Parathyroid adenoma (tissue), 2 donors: ENCODE measurements at regions not wholly inside any gene's neighbourhood (a gene's known extent, or its start where the extent isn't known, plus 50 kb on each side); places are given as distances from the start of the nearest gene placed in this dataset.

Experiments used
- H2AFZ ChIP-seq: fragments of 300-600 bp; sonication (generic); one replicate; pipeline ENCODE4 v1.7.0; 2017; ENCODE audit warnings: antibody characterized with exemption, mild to moderate bottlenecking
- H3K27ac ChIP-seq: fragments of 300-600 bp; sonication (generic); one replicate; pipeline ENCODE4 v1.7.0; 2017
- H3K27me3 ChIP-seq: fragments of 300-600 bp; sonication (generic); one replicate; pipeline ENCODE4 v1.7.0; 2017; ENCODE audit warnings: low read length; ENCODE audit not compliant: control insufficient read depth, insufficient read depth
- H3K36me3 ChIP-seq: fragments of 300-600 bp; sonication (generic); one replicate; pipeline ENCODE4 v1.7.0; 2017; ENCODE audit warnings: low read length; ENCODE audit not compliant: control insufficient read depth, insufficient read depth
- H3K4me1 ChIP-seq: fragments of 300-600 bp; sonication (generic); one replicate; pipeline ENCODE4 v1.7.0; 2017; ENCODE audit warnings: control low read depth
- H3K4me2 ChIP-seq: fragments of 300-600 bp; sonication (generic); one replicate; pipeline ENCODE4 v1.7.0; 2017; ENCODE audit warnings: low read length
- H3K4me3 ChIP-seq: fragments of 300-600 bp; sonication (generic); one replicate; pipeline ENCODE4 v1.7.0; 2017; ENCODE audit warnings: low read depth, low read length
- H3K79me2 ChIP-seq: fragments of 300-600 bp; sonication (generic); one replicate; pipeline ENCODE4 v1.7.0; 2017; ENCODE audit warnings: control low read depth
- H3K9ac ChIP-seq: fragments of 300-600 bp; sonication (generic); one replicate; pipeline ENCODE4 v1.7.0; 2017; ENCODE audit warnings: mild to moderate bottlenecking
- H3K9me3 ChIP-seq: fragments of 300-600 bp; sonication (generic); one replicate; pipeline ENCODE4 v1.7.0; 2017; ENCODE audit warnings: low read length; ENCODE audit not compliant: control insufficient read depth
- TF ChIP-seq, protein P1 (sequence below): fragments of 300-600 bp; sonication (generic); IDR thresholded peaks from one replicate; pipeline ENCODE4 v1.7.0; 2017; ENCODE audit warnings: antibody characterized with exemption, mild to moderate bottlenecking
- donor health status: primary hyperparathyroidism.

DNA sequence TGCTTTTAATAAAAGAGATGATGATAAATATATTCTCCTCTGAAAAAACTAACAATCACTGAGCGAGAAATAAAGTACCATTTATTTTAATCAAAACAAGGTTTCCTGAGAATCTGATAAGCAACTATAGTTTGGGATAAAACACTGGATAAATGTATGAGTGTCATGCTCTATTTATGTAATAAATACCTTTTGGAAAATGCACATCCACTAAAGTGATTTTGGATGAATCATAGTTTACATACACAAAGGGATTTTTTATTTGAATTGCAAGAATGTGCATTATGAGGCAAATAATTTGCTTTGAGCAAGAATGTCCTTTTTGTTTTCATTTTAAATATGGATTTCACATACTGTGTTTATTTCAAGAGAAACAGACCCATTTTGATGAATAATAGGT, 1483.5 kb downstream of the MRPL39 start:
- Histone ChIP-seq H3K27ac (no peak overlapping the region), H3K27me3 (no peaks in the 10 kb centered on the region), H3K9ac (no peak overlapping the region), H3K36me3 (no peaks in the 10 kb centered on the region), H3K4me1 (no peaks in the 10 kb centered on the region), H3K79me2 (no peaks in the 10 kb centered on the region), H2AFZ (no peak overlapping the region), H3K4me2 (no peak overlapping the region), H3K9me3 (no peaks in the 10 kb centered on the region), H3K4me3 (no peak overlapping the region)
- TF ChIP-seq, protein P1, sequence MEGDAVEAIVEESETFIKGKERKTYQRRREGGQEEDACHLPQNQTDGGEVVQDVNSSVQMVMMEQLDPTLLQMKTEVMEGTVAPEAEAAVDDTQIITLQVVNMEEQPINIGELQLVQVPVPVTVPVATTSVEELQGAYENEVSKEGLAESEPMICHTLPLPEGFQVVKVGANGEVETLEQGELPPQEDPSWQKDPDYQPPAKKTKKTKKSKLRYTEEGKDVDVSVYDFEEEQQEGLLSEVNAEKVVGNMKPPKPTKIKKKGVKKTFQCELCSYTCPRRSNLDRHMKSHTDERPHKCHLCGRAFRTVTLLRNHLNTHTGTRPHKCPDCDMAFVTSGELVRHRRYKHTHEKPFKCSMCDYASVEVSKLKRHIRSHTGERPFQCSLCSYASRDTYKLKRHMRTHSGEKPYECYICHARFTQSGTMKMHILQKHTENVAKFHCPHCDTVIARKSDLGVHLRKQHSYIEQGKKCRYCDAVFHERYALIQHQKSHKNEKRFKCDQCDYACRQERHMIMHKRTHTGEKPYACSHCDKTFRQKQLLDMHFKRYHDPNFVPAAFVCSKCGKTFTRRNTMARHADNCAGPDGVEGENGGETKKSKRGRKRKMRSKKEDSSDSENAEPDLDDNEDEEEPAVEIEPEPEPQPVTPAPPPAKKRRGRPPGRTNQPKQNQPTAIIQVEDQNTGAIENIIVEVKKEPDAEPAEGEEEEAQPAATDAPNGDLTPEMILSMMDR: no peak

DNA sequence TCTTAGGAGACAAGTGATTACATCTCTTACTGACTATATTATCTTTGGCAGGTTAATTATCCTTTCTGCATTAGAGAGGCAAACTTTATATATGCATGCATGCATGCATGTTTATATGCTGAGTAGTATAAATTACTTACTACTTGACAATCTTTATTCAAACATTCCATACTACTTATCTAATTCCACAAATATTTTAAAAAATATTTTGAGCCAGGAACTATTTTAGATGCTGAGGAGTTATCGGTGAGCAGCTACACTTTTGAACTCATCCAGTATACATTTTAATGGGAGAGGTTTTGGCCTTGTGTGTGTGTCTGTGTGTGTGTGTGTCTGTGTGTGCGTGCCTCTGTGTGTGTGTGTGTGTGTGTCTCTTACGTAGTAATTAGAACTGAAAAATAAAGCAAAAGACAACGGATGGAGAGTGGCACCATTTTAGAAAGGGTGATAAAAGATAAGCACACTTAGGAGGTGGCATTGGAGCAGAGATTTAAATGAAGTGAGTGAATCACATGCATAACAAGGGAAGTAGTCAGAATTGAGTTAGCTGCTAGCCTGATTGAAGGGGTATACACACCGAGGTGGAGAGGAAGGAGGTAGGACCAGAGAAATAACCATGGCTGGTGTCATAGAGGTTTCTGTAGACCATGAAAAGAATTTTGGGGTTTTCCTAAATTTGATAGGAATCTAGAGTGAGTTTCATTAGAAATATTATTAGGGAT, 1488.4 kb downstream of the MRPL39 start:
- Histone ChIP-seq H3K9me3 (no peaks in the 10 kb centered on the region), H3K4me3 (no peak overlapping the region), H3K27ac (no peak overlapping the region), H3K9ac (no peak overlapping the region), H3K4me2 (no peak overlapping the region), H3K27me3 (no peaks in the 10 kb centered on the region), H3K4me1 (no peaks in the 10 kb centered on the region), H2AFZ (no peak overlapping the region), H3K79me2 (no peaks in the 10 kb centered on the region), H3K36me3 (no peaks in the 10 kb centered on the region)
- TF ChIP-seq, protein P1: no peak

DNA sequence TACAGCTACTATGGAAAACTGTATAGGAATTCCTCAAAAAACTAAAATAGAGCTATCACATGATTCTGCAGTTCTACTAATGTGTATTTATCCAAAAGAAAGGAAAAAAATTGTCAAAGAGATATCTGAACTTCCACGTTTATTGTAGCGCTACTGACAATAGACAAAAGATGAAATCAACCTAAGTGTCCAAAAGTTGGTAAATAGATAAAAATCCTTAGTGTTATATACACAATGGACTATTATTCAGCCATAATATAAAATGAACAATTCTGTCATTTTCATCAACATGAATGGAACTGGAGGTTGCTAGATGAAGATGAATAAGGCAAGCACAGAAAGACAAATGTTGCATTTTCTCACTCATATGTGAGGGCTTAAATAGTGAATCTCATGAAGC, 1492.1 kb downstream of the MRPL39 start:
- Histone ChIP-seq H3K4me3 (no peak overlapping the region), H3K79me2 (no peaks in the 10 kb centered on the region), H3K27me3 (no peaks in the 10 kb centered on the region), H2AFZ (no peak overlapping the region), H3K9me3 (no peaks in the 10 kb centered on the region), H3K27ac (no peak overlapping the region), H3K4me1 (no peaks in the 10 kb centered on the region), H3K36me3 (no peaks in the 10 kb centered on the region), H3K4me2 (no peak overlapping the region), H3K9ac (no peak overlapping the region)
- TF ChIP-seq, protein P1: no peak

DNA sequence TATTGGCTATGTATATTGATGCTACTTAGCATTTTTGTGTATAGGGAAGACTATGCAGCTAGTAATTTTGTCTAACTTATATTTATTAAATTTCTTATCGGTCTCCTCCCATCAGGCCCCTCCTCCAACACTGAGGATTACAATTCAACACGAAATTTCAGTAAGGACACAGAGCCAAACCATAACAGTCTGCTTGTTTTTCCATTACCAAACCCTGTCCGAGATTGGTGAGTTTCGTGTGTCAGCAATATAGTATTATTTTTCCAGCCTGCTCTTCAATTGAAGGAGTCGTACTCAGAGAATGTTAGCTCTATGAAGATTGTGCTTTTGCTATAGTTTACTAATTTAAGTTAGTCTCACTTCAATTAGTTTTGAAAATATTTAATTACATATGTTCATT, 1495.3 kb downstream of the MRPL39 start:
- Histone ChIP-seq H3K36me3 (no peaks in the 10 kb centered on the region), H3K4me2 (no peak overlapping the region), H2AFZ (no peak overlapping the region), H3K27me3 (no peaks in the 10 kb centered on the region), H3K9ac (no peak overlapping the region), H3K79me2 (no peaks in the 10 kb centered on the region), H3K4me3 (no peak overlapping the region), H3K27ac (no peak overlapping the region), H3K9me3 (no peaks in the 10 kb centered on the region), H3K4me1 (no peaks in the 10 kb centered on the region)
- TF ChIP-seq, protein P1: no peak

DNA sequence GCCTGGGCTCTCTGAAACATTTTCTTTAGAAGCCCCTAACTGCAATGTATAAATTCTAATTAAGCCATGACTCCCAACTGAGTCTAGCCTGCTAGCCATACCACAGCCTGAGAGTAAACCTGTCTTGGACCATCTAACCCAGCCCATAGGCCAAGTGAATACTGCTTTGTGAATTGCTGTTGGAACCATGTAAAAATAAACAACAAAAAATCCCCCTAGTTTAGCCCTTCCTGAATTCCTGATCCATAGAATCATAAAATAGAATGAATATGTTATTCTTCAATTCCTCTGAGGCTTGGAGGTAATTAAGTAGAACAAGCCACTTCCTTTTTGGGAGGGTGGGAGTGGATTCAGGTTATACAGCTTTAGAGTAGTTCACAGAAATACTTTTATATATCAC, 1496.4 kb downstream of the MRPL39 start:
- TF ChIP-seq, protein P1: no peak

More for the DNA sequence above, 1496.4 kb downstream of the MRPL39 start:
- Histone ChIP-seq H3K4me1 (no peaks in the 10 kb centered on the region), H3K27me3 (no peaks in the 10 kb centered on the region), H3K79me2 (no peaks in the 10 kb centered on the region), H3K9me3 (no peaks in the 10 kb centered on the region), H2AFZ (no peak overlapping the region), H3K27ac (no peak overlapping the region), H3K4me3 (no peak overlapping the region), H3K4me2 (no peak overlapping the region), H3K36me3 (no peaks in the 10 kb centered on the region), H3K9ac (no peak overlapping the region)
